ENCODE measurements at regions not wholly inside any gene's neighbourhood (a gene's known extent, or its start where the extent isn't known, plus 50 kb on each side); places are given as distances from the start of the nearest gene placed in this dataset.
A peak's percentile ranks its signal among the peaks of the same experiment; 100 is the strongest.

DNA sequence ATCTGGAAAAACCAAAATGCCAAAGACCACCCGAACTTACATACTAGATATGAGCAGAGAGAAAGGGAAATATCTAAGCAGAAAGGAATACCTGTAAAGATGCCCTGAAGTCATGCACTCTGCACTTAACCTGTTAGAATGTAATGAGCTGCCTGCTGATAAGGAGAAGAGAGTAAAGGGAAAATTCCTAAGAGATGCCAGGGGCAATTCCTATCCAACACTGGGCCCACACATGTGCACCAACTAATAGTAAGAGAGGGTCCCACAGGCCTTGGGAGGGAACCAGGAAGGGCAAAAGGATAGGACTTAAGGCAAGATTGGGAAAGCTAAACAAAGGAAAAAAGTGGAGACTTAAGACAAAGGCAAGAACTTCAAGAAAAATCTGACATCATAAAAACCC is 189.5 kb downstream of the NSUN3 start:
- Histone ChIP-seq H3K4me1 (no peaks in the 10 kb centered on the region), H3K9me3 (no peaks in the 10 kb centered on the region), H3K27ac (replicated peaks in 1 of 4) (no peak overlapping the region), H3K27me3 (no peaks in the 10 kb centered on the region), H3K4me3 (no peak overlapping the region), H3K36me3 (no peaks in the 10 kb centered on the region)
- DNase-seq (ENCODE audit: extremely low spot score): no peak
- intact Hi-C loops (cut with DNase I): no loop called here
- TF ChIP-seq POLR2A (IDR thresholded peaks at IDR 0.05; ENCODE audit: low read depth) (no peak), EP300 (IDR thresholded peaks at IDR 0.05) (no peak), CTCF (IDR thresholded peaks at IDR 0.05) (no peak), POLR2AphosphoS5 (IDR thresholded peaks at IDR 0.05) (no peak)
- WGBS: 90% methylated on average over 1 of the region's 1 CpG

- intact Hi-C loops (cut with DNase I): no loop called here
Measured at GRCh38 chr3:94256888-94257813, 194.3 kb downstream of the NSUN3 start.

DNA sequence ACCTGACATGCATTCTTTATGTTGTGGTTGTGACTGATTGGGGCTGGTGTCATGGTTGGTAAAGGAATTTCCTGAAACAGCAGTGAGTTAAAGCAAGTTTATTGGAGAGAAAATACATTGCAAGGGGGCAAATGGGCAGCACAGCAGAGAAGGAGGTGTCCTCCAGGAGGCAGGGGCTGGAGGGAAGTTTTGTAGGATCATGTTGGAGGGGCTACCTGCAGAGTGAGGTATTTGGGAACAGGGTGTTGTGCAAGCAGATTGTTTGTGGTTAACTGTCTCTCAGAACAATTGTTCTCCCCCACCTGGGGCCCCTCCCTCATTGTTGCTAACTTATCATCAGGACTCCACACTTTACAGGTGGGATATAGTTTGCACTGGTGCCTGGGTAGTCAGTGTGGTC is 196.0 kb downstream of the NSUN3 start:
- no peaks in the 10 kb centered on the region for H3K36me3 ChIP-seq
- no peaks in the 10 kb centered on the region for H3K27me3 ChIP-seq
- intact Hi-C loops (cut with DNase I): no loop called here
- H3K27ac ChIP-seq (replicated peaks in 1 of 4): no peak overlapping the region
- no peak overlapping the region for H3K4me3 ChIP-seq
- no peak for DNase-seq (ENCODE audit: extremely low spot score)
- H3K9me3 ChIP-seq: no peaks in the 10 kb centered on the region
- no peaks in the 10 kb centered on the region for H3K4me1 ChIP-seq
- no peak for TF ChIP-seq EP300 (IDR thresholded peaks at IDR 0.05)
- TF ChIP-seq POLR2A (IDR thresholded peaks at IDR 0.05; ENCODE audit: low read depth): no peak
- TF ChIP-seq CTCF (IDR thresholded peaks at IDR 0.05): no peak
- TF ChIP-seq POLR2AphosphoS5 (IDR thresholded peaks at IDR 0.05): no peak

More at GRCh38 chr3:94256888-94257813, 194.3 kb downstream of the NSUN3 start:
- no peaks in the 10 kb centered on the region for H3K27me3 ChIP-seq
- no peak for DNase-seq (ENCODE audit: extremely low spot score)
- TF ChIP-seq POLR2A (IDR thresholded peaks at IDR 0.05; ENCODE audit: low read depth) (no peak), POLR2AphosphoS5 (IDR thresholded peaks at IDR 0.05) (no peak), EP300 (IDR thresholded peaks at IDR 0.05) (no peak)
- H3K4me1 ChIP-seq: no peaks in the 10 kb centered on the region
- H3K4me3 ChIP-seq: no peak overlapping the region
- no peaks in the 10 kb centered on the region for H3K36me3 ChIP-seq
- H3K9me3 ChIP-seq: no peaks in the 10 kb centered on the region
- 76% methylated on average over 5 of the region's 5 CpGs for WGBS
- H3K27ac ChIP-seq (replicated peaks in 1 of 4): no peak overlapping the region

DNA sequence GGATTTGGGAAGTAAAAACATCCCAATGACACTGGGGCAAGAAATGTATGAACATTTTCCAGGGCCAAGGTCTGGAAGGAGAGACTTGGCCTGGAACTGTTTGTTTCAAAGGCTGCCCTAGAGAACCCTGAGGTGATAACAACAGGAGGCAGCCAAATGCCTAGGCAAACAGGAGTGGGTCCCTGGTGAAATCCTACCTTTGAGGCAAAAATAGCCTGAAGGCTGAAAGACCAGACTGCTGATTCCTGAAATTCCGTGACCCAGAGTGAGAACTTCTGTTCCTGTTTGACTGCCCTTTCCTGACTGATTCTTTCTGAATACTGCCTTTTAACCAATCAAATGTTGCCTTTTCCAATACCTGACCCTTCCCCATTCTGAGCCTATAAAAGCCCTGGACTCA is 196.4 kb downstream of the NSUN3 start:
- no peaks in the 10 kb centered on the region for H3K9me3 ChIP-seq
- no peaks in the 10 kb centered on the region for H3K27me3 ChIP-seq
- DNase-seq (ENCODE audit: extremely low spot score): no peak
- TF ChIP-seq CTCF (IDR thresholded peaks at IDR 0.05): no peak
- no peak for TF ChIP-seq POLR2AphosphoS5 (IDR thresholded peaks at IDR 0.05)
- TF ChIP-seq POLR2A (IDR thresholded peaks at IDR 0.05; ENCODE audit: low read depth): no peak
- TF ChIP-seq EP300 (IDR thresholded peaks at IDR 0.05): no peak
- intact Hi-C loops (cut with DNase I): no loop called here
- WGBS: 100% methylated on average over 1 of the region's 1 CpG
- H3K36me3 ChIP-seq: no peaks in the 10 kb centered on the region
- H3K27ac ChIP-seq (replicated peaks in 1 of 4): no peak overlapping the region
- H3K4me3 ChIP-seq: no peak overlapping the region
- H3K4me1 ChIP-seq: no peaks in the 10 kb centered on the region

DNA sequence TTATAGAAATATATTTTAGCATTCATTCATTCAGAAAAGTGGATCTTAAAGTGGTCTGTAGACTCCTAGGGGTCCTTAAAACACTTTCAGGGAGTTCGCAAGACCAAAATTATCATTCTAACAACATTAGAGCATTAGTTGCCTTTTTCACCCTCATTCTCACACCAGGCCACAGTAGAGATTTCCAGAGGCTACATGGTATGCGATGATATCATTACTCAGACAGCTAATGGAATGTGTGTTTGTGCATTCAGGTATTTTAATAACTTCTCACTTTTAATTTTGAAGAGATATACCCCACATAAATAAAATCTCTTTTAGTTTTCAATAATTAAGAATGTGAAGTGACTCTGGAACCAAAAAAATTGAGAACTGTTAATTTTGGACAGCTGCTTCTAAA is 206.9 kb downstream of the NSUN3 start:
- Histone ChIP-seq H3K27ac (replicated peaks in 1 of 4) (peak overlapping the region in 1 of 4 donors; percentile 5), H3K4me3 (no peak overlapping the region), H3K4me1 (peaks cover 0 to 10% (median 4%) of the 10 kb centered on the region in 4 donors), H3K9me3 (no peaks in the 10 kb centered on the region), H3K27me3 (no peaks in the 10 kb centered on the region), H3K36me3 (no peaks in the 10 kb centered on the region)
- 89% methylated on average over 2 of the region's 2 CpGs for WGBS
- no peak for TF ChIP-seq POLR2A (IDR thresholded peaks at IDR 0.05; ENCODE audit: low read depth)
- TF ChIP-seq POLR2AphosphoS5 (IDR thresholded peaks at IDR 0.05): no peak
- no peak for TF ChIP-seq CTCF (IDR thresholded peaks at IDR 0.05)
- TF ChIP-seq EP300 (IDR thresholded peaks at IDR 0.05): no peak
- intact Hi-C loops (cut with DNase I): no loop called here
- DNase-seq (ENCODE audit: extremely low spot score): no peak
